COLO668 (cell line): ENCODE measurements at regions not wholly inside any gene's neighbourhood (a gene's known extent, or its start where the extent isn't known, plus 50 kb on each side); places are given as distances from the start of the nearest gene placed in this dataset.
"Not testable (repeated sequence)": the region's sequence is repeated elsewhere in the genome, so short reads cannot be mapped to it uniquely, and the experiment has no call there.

Source experiments
- DNase-seq: peaks from one replicate; lab custom pipeline; 2025; ENCODE audit not compliant: unreplicated experiment; lab: John Stamatoyannopoulos, UW

GRCh38 chr11:45000918-45001317 is 50.2 kb upstream of the TP53I11 start:
- DNase-seq = no peak

GRCh38 chr11:45001466-45002165 is 50.9 kb upstream of the TP53I11 start:
- no peak for DNase-seq

- DNase-seq = no peak
Observed at GRCh38 chr11:45005106-45005505, 54.4 kb upstream of the TP53I11 start.

DNA sequence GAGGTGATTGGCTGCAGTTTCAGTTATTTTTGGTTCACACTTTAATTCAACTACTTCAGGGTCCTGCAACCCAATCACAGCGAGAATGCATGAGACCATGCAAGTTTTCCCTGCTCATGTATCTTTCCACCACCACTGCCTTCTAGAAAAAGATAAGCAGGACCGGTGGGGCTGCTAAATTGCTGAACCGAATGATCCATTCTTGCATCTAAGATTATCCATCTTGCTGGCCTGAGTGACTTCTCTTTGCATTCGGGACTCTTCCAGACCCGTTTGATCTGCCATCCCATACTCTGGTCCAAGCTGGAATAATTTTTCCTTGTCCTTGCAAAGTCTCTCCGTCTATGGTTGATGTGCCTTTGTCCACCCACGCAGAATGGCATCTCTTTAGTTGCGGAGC is 56.3 kb upstream of the TP53I11 start:
- DNase-seq = no peak

DNA sequence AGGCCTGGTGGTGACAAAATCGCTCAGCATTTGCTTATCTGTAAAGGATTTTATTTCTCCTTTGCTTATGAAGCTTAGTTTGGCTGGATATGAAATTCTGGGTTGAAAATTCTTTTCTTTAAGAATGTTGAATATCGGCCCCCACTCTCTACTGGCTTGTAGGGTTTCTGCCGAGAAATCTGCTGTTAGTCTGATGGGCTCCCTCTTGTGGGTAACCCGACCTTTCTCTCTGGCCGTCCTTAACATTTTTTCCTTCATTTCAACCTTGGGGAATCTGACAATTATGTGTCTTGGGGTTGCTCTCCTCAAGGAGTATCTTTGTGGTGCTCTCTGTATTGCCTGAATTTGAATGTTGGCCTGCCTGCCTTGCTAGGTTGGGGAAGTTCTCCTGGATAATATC is 65.3 kb upstream of the TP53I11 start:
- not testable (repeated sequence) for DNase-seq

DNA sequence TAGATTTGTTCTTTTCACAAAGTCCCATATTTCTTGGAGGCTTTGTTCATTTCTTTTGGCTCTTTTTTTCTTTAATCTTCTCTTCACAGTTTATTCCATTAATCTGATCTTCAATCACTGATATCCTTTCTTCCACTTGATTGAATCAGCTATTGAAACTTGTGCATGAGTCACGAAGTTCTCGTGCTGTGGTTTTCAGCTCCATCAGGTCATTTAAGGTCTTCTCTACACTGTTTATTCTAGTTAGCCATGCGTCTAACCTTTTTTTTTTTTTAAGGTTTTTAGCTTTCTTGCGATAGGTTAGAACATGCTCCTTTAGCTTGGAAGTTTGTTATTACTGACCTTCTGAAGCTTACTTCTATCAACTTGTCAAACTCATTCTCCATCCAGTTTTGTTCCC is 65.8 kb upstream of the TP53I11 start:
- DNase-seq = not testable (repeated sequence)

DNA sequence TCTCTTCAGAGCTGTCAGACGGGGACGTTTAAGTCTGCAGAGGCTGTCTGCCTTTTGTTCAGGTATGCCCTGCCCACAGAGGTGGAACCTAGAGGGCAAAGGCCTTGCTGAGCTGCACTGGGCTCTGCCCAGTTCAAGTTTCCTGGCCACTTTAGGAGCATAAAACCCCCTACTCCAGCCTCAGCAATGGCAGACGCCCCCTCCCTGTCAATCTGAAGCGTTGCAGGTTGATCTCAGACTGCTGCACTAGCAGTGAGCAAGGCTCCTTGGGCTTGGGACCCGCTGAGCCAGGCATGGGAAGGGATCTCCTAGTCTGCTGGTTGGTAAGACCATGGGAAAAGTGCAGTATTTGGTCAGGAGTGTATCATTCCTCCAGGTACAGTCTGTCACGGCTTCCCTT is 66.6 kb upstream of the TP53I11 start:
- no peak for DNase-seq

- DNase-seq = no peak
Observed at GRCh38 chr11:45021001-45021400, 70.3 kb upstream of the TP53I11 start.

DNA sequence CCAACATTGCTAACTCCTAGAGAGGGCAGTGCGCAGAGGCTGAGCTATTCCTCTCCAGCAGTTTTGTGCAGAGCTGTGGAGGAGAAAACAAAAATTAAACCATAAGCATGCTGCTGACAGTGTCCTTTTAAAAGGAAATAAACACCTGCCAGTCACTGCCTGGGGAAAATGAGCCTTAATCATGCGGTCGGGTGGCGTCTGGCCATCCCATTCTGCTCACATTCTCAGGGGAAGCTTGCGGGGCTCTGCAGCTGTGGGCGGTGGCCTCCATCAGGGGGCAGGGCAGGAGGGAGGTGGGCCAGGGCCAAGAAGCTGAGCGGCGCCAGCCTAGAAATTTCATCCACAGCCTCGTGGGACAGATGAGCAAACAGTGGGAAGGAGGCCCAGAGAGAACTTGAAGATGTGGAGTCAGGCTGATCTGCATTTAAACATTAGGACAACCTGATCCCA is 71.0 kb upstream of the TP53I11 start:
- no peak for DNase-seq

- DNase-seq = no peak
Observed at GRCh38 chr11:45022294-45023064, 71.8 kb upstream of the TP53I11 start.

- no peak for DNase-seq
Observed at GRCh38 chr11:45023065-45023365, 72.3 kb upstream of the TP53I11 start.

DNA sequence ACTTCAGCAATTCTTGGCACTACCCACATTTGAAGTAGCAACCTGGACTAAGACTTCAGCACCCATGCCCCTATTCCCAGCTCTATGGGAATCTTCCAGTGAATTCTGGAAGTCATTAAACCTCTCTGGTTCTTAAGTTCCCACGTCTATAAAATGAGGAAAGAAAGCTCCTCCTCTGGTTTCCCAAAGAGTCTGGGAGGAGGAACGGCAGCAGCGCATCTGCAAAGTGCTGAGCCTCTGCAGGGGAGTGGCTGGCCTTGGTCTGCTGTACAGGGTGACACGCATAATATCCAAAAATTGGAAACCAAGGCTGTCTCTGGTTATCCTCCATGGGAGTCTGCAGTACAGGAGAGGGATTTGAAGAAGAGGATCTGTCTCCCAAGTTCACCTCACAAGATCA is 73.6 kb upstream of the TP53I11 start:
- DNase-seq = no peak

- no peak for DNase-seq
Observed at GRCh38 chr11:45024846-45025588, 74.3 kb upstream of the TP53I11 start.

- no peak for DNase-seq
Observed at GRCh38 chr11:45025716-45026492, 75.2 kb upstream of the TP53I11 start.

DNA sequence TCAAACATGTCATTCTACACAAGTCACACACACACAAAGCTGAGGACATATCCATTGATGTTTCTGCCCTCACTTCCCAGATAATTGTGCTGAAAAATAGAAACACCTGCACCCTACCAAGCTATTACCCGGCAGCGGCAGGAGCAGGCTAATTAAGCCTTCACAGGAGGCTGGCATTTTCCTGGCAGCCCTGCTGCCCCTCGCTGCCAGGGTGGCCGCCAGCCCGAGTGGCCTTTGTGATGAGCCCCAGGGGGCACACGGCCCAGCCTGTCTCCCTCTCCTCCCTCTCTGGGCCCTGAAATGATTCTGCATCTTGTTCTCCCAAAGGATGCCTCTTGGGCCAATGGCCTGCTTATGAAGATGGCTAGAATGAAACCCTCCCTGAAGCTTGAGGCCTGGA is 76.2 kb upstream of the TP53I11 start:
- DNase-seq = no peak

GRCh38 chr11:45027312-45027711 is 76.6 kb upstream of the TP53I11 start:
- no peak for DNase-seq

DNA sequence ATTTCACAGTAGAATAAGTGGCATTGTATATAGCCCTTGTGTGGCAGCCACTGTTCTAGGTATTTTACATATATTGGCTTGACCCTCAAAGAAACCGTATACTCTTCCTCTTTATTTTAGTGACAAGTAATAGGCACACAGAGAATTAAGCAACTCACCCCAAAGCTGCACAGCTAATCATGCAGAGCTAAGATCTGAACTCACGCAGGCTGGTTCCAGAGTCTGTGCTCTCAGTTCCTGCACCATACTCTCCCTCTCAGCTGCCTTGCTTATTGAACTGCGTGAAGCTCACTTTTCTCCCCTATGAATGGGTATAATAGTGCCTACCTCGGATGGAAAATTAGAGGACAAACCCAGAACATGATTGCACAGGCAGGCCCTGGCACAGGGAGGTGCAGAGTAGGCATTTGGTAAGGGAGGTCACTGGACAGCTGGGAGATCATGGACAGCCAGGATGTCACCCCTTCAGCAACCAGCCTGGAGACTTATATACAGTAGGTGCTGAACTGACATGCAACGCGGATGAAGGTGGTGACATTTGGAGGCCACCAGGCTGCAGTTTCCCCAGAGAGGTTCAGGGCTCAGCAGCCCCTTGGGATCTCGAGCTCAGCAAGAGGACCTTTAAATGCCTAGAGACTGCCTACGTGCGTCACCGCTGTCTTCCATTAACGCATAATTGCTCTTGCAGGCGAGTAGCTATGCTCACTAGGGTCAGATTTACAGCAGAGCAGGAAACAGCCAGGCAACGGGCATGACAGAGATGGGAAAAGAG is 78.4 kb upstream of the TP53I11 start:
- DNase-seq = no peak

DNA sequence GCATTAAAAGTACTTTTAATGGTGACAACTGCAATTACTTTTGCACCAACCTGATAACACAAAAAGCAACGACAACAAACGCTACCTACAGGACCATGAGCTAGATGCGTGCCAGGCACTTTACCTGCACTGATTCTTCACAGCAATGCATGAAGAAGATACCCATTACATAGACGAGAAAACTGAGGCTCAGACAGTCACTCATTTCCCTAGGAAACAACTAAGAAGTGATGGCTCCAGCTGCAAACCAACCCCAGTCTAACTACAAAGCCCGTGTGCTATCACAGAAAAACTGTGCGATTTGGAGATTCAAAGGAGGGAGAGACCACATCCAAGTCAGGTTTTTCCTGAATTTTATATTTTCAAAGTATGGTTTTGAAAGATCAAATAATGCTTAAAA is 80.1 kb upstream of the TP53I11 start:
- no peak for DNase-seq

GRCh38 chr11:45031912-45032519 is 81.3 kb upstream of the TP53I11 start:
- no peak for DNase-seq

- no peak for DNase-seq
Observed at GRCh38 chr11:45035413-45035812, 84.7 kb upstream of the TP53I11 start.
